Chondrocyte (in vitro differentiated cells): ENCODE measurements at regions not wholly inside any gene's neighbourhood (a gene's known extent, or its start where the extent isn't known, plus 50 kb on each side); places are given as distances from the start of the nearest gene placed in this dataset.

Experiments used
- DNase-seq: peaks from one replicate; pipeline ENCODE4 v3.0.0; 2021; ENCODE audit warnings: mixed read lengths, low spot score
- H3K27ac Mint-ChIP-seq: one replicate; pipeline ENCODE4 v1.8.0; 2021; ENCODE audit warnings: mild to moderate bottlenecking, moderate library complexity, mixed read lengths; ENCODE audit not compliant: unreplicated experiment
- H3K27me3 Mint-ChIP-seq: 2 replicates; pipeline ENCODE4 v1.8.0; 2021; ENCODE audit warnings: low read depth, mixed read lengths
- H3K36me3 Mint-ChIP-seq: 2 replicates; pipeline ENCODE4 v1.8.0; 2021; ENCODE audit warnings: low read depth, mixed read lengths
- H3K4me1 Mint-ChIP-seq: 2 replicates; pipeline ENCODE4 v1.8.0; 2021; ENCODE audit warnings: low read depth, mild to moderate bottlenecking, mixed read lengths
- H3K4me3 Mint-ChIP-seq: one replicate; pipeline ENCODE4 v1.8.0; 2021; ENCODE audit warnings: mild to moderate bottlenecking, moderate library complexity, mixed read lengths; ENCODE audit not compliant: unreplicated experiment
- H3K9me3 Mint-ChIP-seq: 2 replicates; pipeline ENCODE4 v1.8.0; 2021; ENCODE audit warnings: low read depth, mixed read lengths
- CTCF ChIP-seq: fragments of 200-600 bp; sonication (generic); IDR thresholded peaks from 2 replicates; pipeline ENCODE4 v1.5.0; 2021; ENCODE audit warnings: antibody characterized with exemption, mild to moderate bottlenecking, moderate library complexity

- Mint-ChIP-seq H3K27ac (no peak overlapping the region), H3K4me3 (no peak overlapping the region), H3K4me1 (no peaks in the 10 kb centered on the region), H3K27me3 (no peaks in the 10 kb centered on the region), H3K36me3 (no peaks in the 10 kb centered on the region), H3K9me3 (peaks cover 3% of the 10 kb centered on the region)
- DNase-seq = no peak
- TF ChIP-seq CTCF = no peak
Observed at GRCh38 chr7:49346195-49346899, 422.0 kb downstream of the CDC14C start.

- Mint-ChIP-seq H3K27me3 (peaks cover 3% of the 10 kb centered on the region), H3K4me3 (no peak overlapping the region)
- no peak for TF ChIP-seq CTCF
Observed at GRCh38 chr7:49367072-49367471, 406.4 kb upstream of the VWC2 start.

GRCh38 chr7:49371771-49372170, 401.7 kb upstream of the VWC2 start:
- peaks cover 3% of the 10 kb centered on the region for H3K27me3 Mint-ChIP-seq
- no peak overlapping the region for H3K27ac Mint-ChIP-seq
- no peaks in the 10 kb centered on the region for H3K9me3 Mint-ChIP-seq
- H3K4me1 Mint-ChIP-seq = no peaks in the 10 kb centered on the region
- TF ChIP-seq CTCF = no peak
- no peaks in the 10 kb centered on the region for H3K36me3 Mint-ChIP-seq
- no peak for DNase-seq
- no peak overlapping the region for H3K4me3 Mint-ChIP-seq

More at GRCh38 chr7:49367072-49367471, 406.4 kb upstream of the VWC2 start:
- H3K4me1 Mint-ChIP-seq = no peaks in the 10 kb centered on the region
- no peaks in the 10 kb centered on the region for H3K36me3 Mint-ChIP-seq
- H3K27ac Mint-ChIP-seq = no peak overlapping the region
- peaks cover 3% of the 10 kb centered on the region for H3K9me3 Mint-ChIP-seq
- DNase-seq = no peak

- peaks cover 9% of the 10 kb centered on the region for H3K9me3 Mint-ChIP-seq
- peak; percentile 43 for DNase-seq
- no peaks in the 10 kb centered on the region for H3K27me3 Mint-ChIP-seq
- no peak for TF ChIP-seq CTCF
- H3K4me1 Mint-ChIP-seq = no peaks in the 10 kb centered on the region
- H3K36me3 Mint-ChIP-seq = no peaks in the 10 kb centered on the region
- no peak overlapping the region for H3K27ac Mint-ChIP-seq
- H3K4me3 Mint-ChIP-seq = no peak overlapping the region
Observed at GRCh38 chr7:49376817-49377375, 396.5 kb upstream of the VWC2 start.

GRCh38 chr7:49386792-49387191, 386.6 kb upstream of the VWC2 start:
- no peak overlapping the region for H3K27ac Mint-ChIP-seq
- H3K9me3 Mint-ChIP-seq = no peaks in the 10 kb centered on the region
- H3K27me3 Mint-ChIP-seq = peaks cover 5% of the 10 kb centered on the region
- no peak for TF ChIP-seq CTCF
- no peaks in the 10 kb centered on the region for H3K4me1 Mint-ChIP-seq
- H3K4me3 Mint-ChIP-seq = no peak overlapping the region
- DNase-seq = no peak
- H3K36me3 Mint-ChIP-seq = no peaks in the 10 kb centered on the region
